Stimulated activated CD4-positive, alpha-beta T cell treated with anti-CD3 and anti-CD28 coated beads, Interleukin-12 subunit alpha, Interleukin-12 subunit beta, amount 100 ng/mL, for 4 hours (primary cell): ENCODE measurements at regions not wholly inside any gene's neighbourhood (a gene's known extent, or its start where the extent isn't known, plus 50 kb on each side); places are given as distances from the start of the nearest gene placed in this dataset.
"Not testable (repeated sequence)": the region's sequence is repeated elsewhere in the genome, so short reads cannot be mapped to it uniquely, and the experiment has no call there.

Experiments used
- DNase-seq: peaks from one replicate; pipeline ENCODE4 v3.0.0-alpha.2; 2020

GRCh38 chr12:24664161-24664880, 284.6 kb downstream of the BCAT1 start:
- DNase-seq = no peak

GRCh38 chr12:24661657-24662096, 287.2 kb downstream of the BCAT1 start:
- DNase-seq = no peak

GRCh38 chr12:24659016-24659415, 289.9 kb downstream of the BCAT1 start:
- no peak for DNase-seq

GRCh38 chr12:24654344-24654743, 294.6 kb downstream of the BCAT1 start:
- DNase-seq = not testable (repeated sequence)

GRCh38 chr12:24649634-24650033, 299.3 kb downstream of the BCAT1 start:
- DNase-seq = no peak

GRCh38 chr12:24649209-24649608, 299.7 kb downstream of the BCAT1 start:
- DNase-seq = no peak

- no peak for DNase-seq
Measured at GRCh38 chr12:24645254-24645653, 303.6 kb downstream of the BCAT1 start.

GRCh38 chr12:24643120-24644119, 305.5 kb downstream of the BCAT1 start:
- no peak for DNase-seq

GRCh38 chr12:24639641-24640040, 309.3 kb downstream of the BCAT1 start:
- DNase-seq = no peak

- DNase-seq = no peak
Measured at GRCh38 chr12:24632466-24632865, 316.4 kb downstream of the BCAT1 start.

- DNase-seq = no peak
Measured at GRCh38 chr12:24631676-24632426, 317.1 kb downstream of the BCAT1 start.

- no peak for DNase-seq
Measured at GRCh38 chr12:24630856-24631255, 318.0 kb downstream of the BCAT1 start.

GRCh38 chr12:24630446-24630845, 318.5 kb downstream of the BCAT1 start:
- DNase-seq = no peak

GRCh38 chr12:24625103-24625502, 323.8 kb downstream of the BCAT1 start:
- no peak for DNase-seq

- not testable (repeated sequence) for DNase-seq
Measured at GRCh38 chr12:24619954-24620353, 328.9 kb downstream of the BCAT1 start.

- DNase-seq = no peak
Measured at GRCh38 chr12:24617471-24617870, 331.4 kb downstream of the BCAT1 start.

- DNase-seq = no peak
Measured at GRCh38 chr12:24615967-24616411, 332.9 kb downstream of the BCAT1 start.

- no peak for DNase-seq
Measured at GRCh38 chr12:24608637-24609285, 340.1 kb downstream of the BCAT1 start.

- DNase-seq = no peak
Measured at GRCh38 chr12:24608108-24608507, 340.8 kb downstream of the BCAT1 start.

- DNase-seq = no peak
Measured at GRCh38 chr12:24605916-24606315, 343.0 kb downstream of the BCAT1 start.

- DNase-seq = no peak
Measured at GRCh38 chr12:24605466-24605865, 343.4 kb downstream of the BCAT1 start.

- no peak for DNase-seq
Measured at GRCh38 chr12:24603371-24603770, 345.5 kb downstream of the BCAT1 start.
